Ovary (tissue), 3 donors: ENCODE measurements at regions not wholly inside any gene's neighbourhood (a gene's known extent, or its start where the extent isn't known, plus 50 kb on each side); places are given as distances from the start of the nearest gene placed in this dataset.

Experiments
- CTCF ChIP-seq, 3 donors: fragments of 450-650 bp in 2 of 3; fragments of 200-600 bp in 1 of 3; IDR thresholded peaks; one replicate each; pipeline versions ENCODE4 v1.5.1 to v1.8.0; 2016 to 2022; ENCODE audit warnings: antibody characterized with exemption in 3 of 3, mild to moderate bottlenecking in 1 of 3
- EP300 ChIP-seq: sonication (generic); formaldehyde crosslinking; IDR thresholded peaks from one replicate; pipeline ENCODE4 v1.6.1; 2017; ENCODE audit warnings: antibody characterized with exemption
- POLR2A ChIP-seq: fragments of 450-650 bp; IDR thresholded peaks from one replicate; pipeline ENCODE4 v1.6.1; 2017; ENCODE audit warnings: antibody characterized with exemption, mild to moderate bottlenecking, moderate library complexity
- donor health status: DM: no; HTN: no; CAD: no.

GRCh38 chr1:188426561-188426960 lies 1597.8 kb downstream of the PLA2G4A start:
- TF ChIP-seq CTCF (IDR thresholded peaks at IDR 0.05) (no peak), EP300 (no peak), POLR2A (no peak)
